GM12878 (cell line): ENCODE measurements at regions not wholly inside any gene's neighbourhood (a gene's known extent, or its start where the extent isn't known, plus 50 kb on each side); places are given as distances from the start of the nearest gene placed in this dataset.

ENCODE experiments used
- ATAC-seq: fragments of 200-7000 bp; cut with Tn5 transposase; 3 replicates; pipeline ENCODE4 v1.9.1; 2020; ENCODE audit warnings: mild to moderate bottlenecking, moderate library complexity
- BruUV-seq: library from RNA; stranded (reverse); fragments of 400-500 nt; replicated peaks from 2 replicates; lab custom pipeline; 2021; lab: Mats Ljungman, UMichigan
- CTCF ChIA-PET: fragments of 300-600 bp; sonication (Branson Sonifier 250); formaldehyde crosslinking; extraction: SDS; loops from one replicate; lab custom pipeline; 2021; ENCODE audit warnings: inconsistent platforms; lab: Yijun Ruan, JAX
- POLR2A ChIA-PET: fragments of 350-600 bp; formaldehyde crosslinking; extraction: SDS; loops from one replicate; lab custom pipeline; 2021; ENCODE audit warnings: inconsistent platforms; lab: Charles Lee
- RAD21 ChIA-PET: fragments of 300-600 bp; sonication (Branson Sonifier 250); formaldehyde crosslinking; loops from one replicate; lab custom pipeline; 2023; ENCODE audit warnings: antibody characterized with exemption; ENCODE audit not compliant: unreplicated experiment; lab: Charles Lee
- SMC1A ChIA-PET: fragments of 300-600 bp; sonication (Branson Sonifier 250); formaldehyde crosslinking; loops from one replicate; lab custom pipeline; 2023; ENCODE audit not compliant: unreplicated experiment, uncharacterized antibody; lab: Charles Lee
- DNase-seq: peaks from one replicate; pipeline ENCODE4 v3.0.0-alpha.2; 2011; ENCODE audit warnings: low read depth, low spot score
- FAIRE-seq: peaks from 3 replicates; lab custom pipeline; 2011; peaks lifted over from hg19 to GRCh38; lab: Jason Lieb, UNC
- H2AFZ ChIP-seq: 2 replicates; pipeline ENCODE4 v1.6.0; 2011; ENCODE audit warnings: low read depth, low read length, control low read depth; ENCODE audit not compliant: control insufficient read depth
- H3K27ac ChIP-seq: 2 replicates; pipeline ENCODE4 v1.5.1; 2011; ENCODE audit warnings: control low read depth; ENCODE audit not compliant: control insufficient read depth, insufficient read depth
- H3K27me3 ChIP-seq, 2 experiments: replicated peaks in 1 of 2; 2 replicates each; pipeline versions ENCODE4 v1.6.0 to v1.6.1; 2011; ENCODE audit warnings: low read length in 1 of 2; ENCODE audit not compliant: control insufficient read depth in 2 of 2, insufficient read depth in 2 of 2
- H3K36me3 ChIP-seq, 2 experiments: 2 replicates each; pipeline ENCODE4 v1.5.1; 2011; ENCODE audit warnings: low read length in 1 of 2; ENCODE audit not compliant: control insufficient read depth in 2 of 2, insufficient read depth in 2 of 2
- H3K4me1 ChIP-seq: 2 replicates; pipeline ENCODE4 v1.6.1; 2011; ENCODE audit warnings: mild to moderate bottlenecking, low read length, moderate library complexity, mixed read lengths; ENCODE audit not compliant: control insufficient read depth, insufficient read depth
- H3K4me2 ChIP-seq: 2 replicates; pipeline ENCODE4 v1.6.0; 2011; ENCODE audit warnings: control low read depth; ENCODE audit not compliant: control insufficient read depth, insufficient read depth
- H3K4me3 ChIP-seq: fragments of 200-600 bp; sonication (generic); 2 replicates; pipeline ENCODE4 v1.5.1; 2016
- H3K79me2 ChIP-seq: 2 replicates; pipeline ENCODE4 v1.6.0; 2011; ENCODE audit warnings: low read length; ENCODE audit not compliant: control insufficient read depth, insufficient read depth
- H3K9ac ChIP-seq: 2 replicates; pipeline ENCODE4 v1.8.0; 2011; ENCODE audit warnings: low read length, control low read depth, mixed read lengths; ENCODE audit not compliant: control insufficient read depth, insufficient read depth
- H3K9me3 ChIP-seq: replicated peaks from 3 replicates; pipeline ENCODE4 v1.5.1; 2011; ENCODE audit warnings: mild to moderate bottlenecking, low read length; ENCODE audit not compliant: control insufficient read depth, insufficient read depth
- H4K20me1 ChIP-seq: 2 replicates; pipeline ENCODE4 v1.6.0; 2011; ENCODE audit not compliant: control insufficient read depth, insufficient read depth
- CHD2 ChIP-seq: IDR thresholded peaks from 2 replicates; pipeline ENCODE4 v1.6.1; 2011; ENCODE audit warnings: low read depth, low read length, improper control_type of control experiment, borderline replicate concordance
- CREB1 ChIP-seq: IDR thresholded peaks from 2 replicates; pipeline ENCODE4 v1.6.1; 2012; ENCODE audit warnings: low read depth, mild to moderate bottlenecking, inconsistent platforms
- FOXK2 ChIP-seq: fragments of 450-650 bp; IDR thresholded peaks from 2 replicates; pipeline ENCODE4 v1.6.1; 2017; ENCODE audit warnings: mild to moderate bottlenecking, moderate library complexity
- HDGF ChIP-seq: fragments of 450-650 bp; IDR thresholded peaks from 2 replicates; pipeline ENCODE4 v1.6.1; 2016; ENCODE audit warnings: antibody characterized with exemption
- JUNB ChIP-seq: IDR thresholded peaks from 2 replicates; pipeline ENCODE4 v1.6.1; 2016; ENCODE audit warnings: antibody characterized with exemption, mild to moderate bottlenecking
- PKNOX1 ChIP-seq: fragments of 450-650 bp; IDR thresholded peaks from 2 replicates; pipeline ENCODE4 v1.6.1; 2016; ENCODE audit warnings: mild to moderate bottlenecking
- SUPT20H ChIP-seq: IDR thresholded peaks from 2 replicates; pipeline ENCODE4 v1.6.1; 2011; ENCODE audit warnings: low read depth, mild to moderate bottlenecking, low read length, moderate library complexity, borderline replicate concordance; ENCODE audit not compliant: control insufficient read depth
- ZNF592 ChIP-seq: fragments of 450-650 bp; IDR thresholded peaks from 2 replicates; pipeline ENCODE4 v1.6.1; 2017; ENCODE audit warnings: mild to moderate bottlenecking, moderate library complexity
- WGBS: methylation state at CpG from one replicate; pipeline ENCODE4 v1.1.6; 2016; ENCODE audit warnings: low lambda C conversion rate; ENCODE audit not compliant: insufficient replicate concordance, insufficient coverage; ENCODE audit errors: missing lambda C conversion rate; 5-methylcytosine and 5-hydroxymethylcytosine counted together
- in situ Hi-C: fragments of 300-500 bp; cut with MboI; formaldehyde crosslinking; loops from 9 replicates; pipeline ENCODE4 v1.14.3; 2018; ENCODE audit warnings: mixed read lengths
- intact Hi-C: fragments of 100-400 bp; cut with micrococcal nuclease; formaldehyde crosslinking; loops from one replicate; pipeline ENCODE4 v1.14.2; 2022; ENCODE audit not compliant: unreplicated experiment

GRCh38 chr6:167569041-167569805, 244.3 kb downstream of the TTLL2 start:
- ChIA-PET POLR2A (no interaction called here), CTCF (no interaction called here), RAD21 (no interaction called here), SMC1A (no interaction called here)
- H3K79me2 ChIP-seq: no peaks in the 10 kb centered on the region
- no peaks in the 10 kb centered on the region for H3K27me3 ChIP-seq
- no peaks in the 10 kb centered on the region for H3K36me3 ChIP-seq
- H3K27ac ChIP-seq: no peak overlapping the region
- ATAC-seq: no peak
- H3K4me1 ChIP-seq: no peaks in the 10 kb centered on the region
- FAIRE-seq: no peak
- in situ Hi-C loops (no loop called here), intact Hi-C loops (no loop called here)
- 47% methylated on average over 31 of the region's 31 CpGs for WGBS
- no TSS peak for BruUV-seq
- no peaks in the 10 kb centered on the region for H4K20me1 ChIP-seq
- no peak overlapping the region for H3K4me2 ChIP-seq
- H2AFZ ChIP-seq: no peak overlapping the region
- H3K9ac ChIP-seq: no peak overlapping the region
- no peak for DNase-seq
- H3K9me3 ChIP-seq: no peaks in the 10 kb centered on the region
- H3K4me3 ChIP-seq: no peak overlapping the region
- TF ChIP-seq PKNOX1 (no peak), CHD2 (no peak), CREB1 (no peak), SUPT20H (no peak), JUNB (no peak), FOXK2 (no peak), HDGF (no peak), ZNF592 (no peak)
